ENCODE measurements at regions not wholly inside any gene's neighbourhood (a gene's known extent, or its start where the extent isn't known, plus 50 kb on each side); places are given as distances from the start of the nearest gene placed in this dataset.

- TF ChIP-seq, protein P1, sequence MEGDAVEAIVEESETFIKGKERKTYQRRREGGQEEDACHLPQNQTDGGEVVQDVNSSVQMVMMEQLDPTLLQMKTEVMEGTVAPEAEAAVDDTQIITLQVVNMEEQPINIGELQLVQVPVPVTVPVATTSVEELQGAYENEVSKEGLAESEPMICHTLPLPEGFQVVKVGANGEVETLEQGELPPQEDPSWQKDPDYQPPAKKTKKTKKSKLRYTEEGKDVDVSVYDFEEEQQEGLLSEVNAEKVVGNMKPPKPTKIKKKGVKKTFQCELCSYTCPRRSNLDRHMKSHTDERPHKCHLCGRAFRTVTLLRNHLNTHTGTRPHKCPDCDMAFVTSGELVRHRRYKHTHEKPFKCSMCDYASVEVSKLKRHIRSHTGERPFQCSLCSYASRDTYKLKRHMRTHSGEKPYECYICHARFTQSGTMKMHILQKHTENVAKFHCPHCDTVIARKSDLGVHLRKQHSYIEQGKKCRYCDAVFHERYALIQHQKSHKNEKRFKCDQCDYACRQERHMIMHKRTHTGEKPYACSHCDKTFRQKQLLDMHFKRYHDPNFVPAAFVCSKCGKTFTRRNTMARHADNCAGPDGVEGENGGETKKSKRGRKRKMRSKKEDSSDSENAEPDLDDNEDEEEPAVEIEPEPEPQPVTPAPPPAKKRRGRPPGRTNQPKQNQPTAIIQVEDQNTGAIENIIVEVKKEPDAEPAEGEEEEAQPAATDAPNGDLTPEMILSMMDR (conservative IDR thresholded peaks at IDR 0.05; ENCODE audit: low read depth, low read length) = no peak
- TF ChIP-seq EZH2 (IDR thresholded peaks at IDR 0.05; ENCODE audit: borderline replicate concordance, low read depth, low read length, poor library complexity, severe bottlenecking) = no peak
Observed at GRCh38 chr21:16162953-16163352, 433.2 kb downstream of the USP25 start.

Measured in A673 (cell line).